ENCODE measurements at regions not wholly inside any gene's neighbourhood (a gene's known extent, or its start where the extent isn't known, plus 50 kb on each side); places are given as distances from the start of the nearest gene placed in this dataset.
A peak's percentile ranks its signal among the peaks of the same experiment; 100 is the strongest.
"Not testable (repeated sequence)": the region's sequence is repeated elsewhere in the genome, so short reads cannot be mapped to it uniquely, and the experiment has no call there.

GRCh38 chrX:125089761-125090445 is 229.8 kb upstream of the TEX13C start:
- peak; percentile 64 to 79 for DNase-seq

GRCh38 chrX:125093852-125094251 is 225.8 kb upstream of the TEX13C start:
- DNase-seq, result peak; percentile 49 to 86

GRCh38 chrX:125094901-125095300 is 224.8 kb upstream of the TEX13C start:
- no peak for DNase-seq

- DNase-seq, result no peak
Measured at GRCh38 chrX:125096469-125096868, 223.2 kb upstream of the TEX13C start.

GRCh38 chrX:125096870-125097269 is 222.8 kb upstream of the TEX13C start:
- no peak for DNase-seq

GRCh38 chrX:125101971-125102755 is 217.5 kb upstream of the TEX13C start:
- peak in 1 of 2 experiments; percentile 60 for DNase-seq

GRCh38 chrX:125103693-125104092 is 216.0 kb upstream of the TEX13C start:
- no peak for DNase-seq

- DNase-seq, result no peak
Measured at GRCh38 chrX:125108921-125109320, 210.8 kb upstream of the TEX13C start.

GRCh38 chrX:125131164-125131563 is 188.5 kb upstream of the TEX13C start:
- DNase-seq, result peak; percentile 26 to 63

GRCh38 chrX:125132274-125132673 is 187.4 kb upstream of the TEX13C start:
- DNase-seq, result peak in 1 of 2 experiments; percentile 23

GRCh38 chrX:125137521-125137920 is 182.2 kb upstream of the TEX13C start:
- DNase-seq, result no peak

- no peak for DNase-seq
Measured at GRCh38 chrX:125150231-125150630, 169.4 kb upstream of the TEX13C start.

- no peak for DNase-seq
Measured at GRCh38 chrX:125151146-125151545, 168.5 kb upstream of the TEX13C start.

- DNase-seq, result no peak
Measured at GRCh38 chrX:125152011-125152410, 167.7 kb upstream of the TEX13C start.

GRCh38 chrX:125153621-125154020 is 166.1 kb upstream of the TEX13C start:
- DNase-seq, result no peak

GRCh38 chrX:125154288-125155257 is 165.1 kb upstream of the TEX13C start:
- DNase-seq, result not testable (repeated sequence)

GRCh38 chrX:125155296-125156033 is 164.2 kb upstream of the TEX13C start:
- not testable (repeated sequence) for DNase-seq

GRCh38 chrX:125170459-125170858 is 149.2 kb upstream of the TEX13C start:
- DNase-seq, result no peak

- no peak for DNase-seq
Measured at GRCh38 chrX:125172531-125172930, 147.1 kb upstream of the TEX13C start.

- DNase-seq, result no peak
Measured at GRCh38 chrX:125175991-125176584, 143.6 kb upstream of the TEX13C start.

GRCh38 chrX:125193921-125194320 is 125.8 kb upstream of the TEX13C start:
- no peak for DNase-seq

- no peak for DNase-seq
Measured at GRCh38 chrX:125198546-125198945, 121.1 kb upstream of the TEX13C start.
